Neural progenitor cell (in vitro differentiated cells): ENCODE measurements at regions not wholly inside any gene's neighbourhood (a gene's known extent, or its start where the extent isn't known, plus 50 kb on each side); places are given as distances from the start of the nearest gene placed in this dataset.

Source experiments
- DNase-seq: peaks from one replicate; pipeline ENCODE4 v3.0.0-alpha.2; 2016; ENCODE audit warnings: low spot score
- H2AFZ ChIP-seq: fragments of 200-600 bp; sonication (generic); replicated peaks from 2 replicates; pipeline ENCODE4 v1.6.1; 2016; ENCODE audit warnings: antibody characterized with exemption
- H3F3A ChIP-seq: fragments of 200-600 bp; sonication (generic); 2 replicates; pipeline ENCODE4 v1.6.1; 2016; ENCODE audit warnings: antibody characterized with exemption, low read depth
- H3K27ac ChIP-seq: fragments of 200-600 bp; sonication (generic); 2 replicates; pipeline ENCODE4 v1.5.1; 2016; ENCODE audit warnings: mild to moderate bottlenecking
- H3K27me3 ChIP-seq: fragments of 200-600 bp; sonication (generic); 2 replicates; pipeline ENCODE4 v1.6.1; 2016; ENCODE audit warnings: mild to moderate bottlenecking, moderate library complexity
- H3K36me3 ChIP-seq: fragments of 200-600 bp; sonication (generic); 2 replicates; pipeline ENCODE4 v1.5.1; 2016
- H3K4me1 ChIP-seq: fragments of 200-600 bp; sonication (generic); 2 replicates; pipeline ENCODE4 v1.6.1; 2016; ENCODE audit warnings: mixed run types
- H3K4me2 ChIP-seq: fragments of 200-600 bp; sonication (generic); 2 replicates; pipeline ENCODE4 v1.6.1; 2016
- H3K4me3 ChIP-seq: fragments of 200-600 bp; sonication (generic); 2 replicates; pipeline ENCODE4 v1.5.1; 2016
- H3K79me2 ChIP-seq: fragments of 200-600 bp; sonication (generic); 2 replicates; pipeline ENCODE4 v1.6.1; 2016; ENCODE audit warnings: low read depth
- H3K9ac ChIP-seq: fragments of 200-600 bp; sonication (generic); 2 replicates; pipeline ENCODE4 v1.6.1; 2016
- H3K9me3 ChIP-seq: fragments of 200-600 bp; sonication (generic); 2 replicates; pipeline ENCODE4 v1.5.1; 2016; ENCODE audit warnings: low read depth
- H4K20me1 ChIP-seq: fragments of 200-600 bp; sonication (generic); 2 replicates; pipeline ENCODE4 v1.6.1; 2016; ENCODE audit warnings: low read depth
- H3K27ac Mint-ChIP-seq: 3 replicates; pipeline ENCODE4 v1.8.0; 2021; ENCODE audit warnings: mixed read lengths
- H3K27me3 Mint-ChIP-seq: 2 replicates; pipeline ENCODE4 v1.8.0; 2022; ENCODE audit warnings: low read depth, mild to moderate bottlenecking, inconsistent platforms, moderate library complexity, mixed read lengths; ENCODE audit not compliant: insufficient read depth
- H3K36me3 Mint-ChIP-seq: 3 replicates; pipeline ENCODE4 v1.8.0; 2021; ENCODE audit warnings: mixed read lengths
- H3K4me1 Mint-ChIP-seq: 3 replicates; pipeline ENCODE4 v1.8.0; 2021; ENCODE audit warnings: mixed read lengths
- H3K4me3 Mint-ChIP-seq: 3 replicates; pipeline ENCODE4 v1.8.0; 2021; ENCODE audit warnings: mild to moderate bottlenecking, moderate library complexity, mixed read lengths
- H3K9me3 Mint-ChIP-seq: 3 replicates; pipeline ENCODE4 v1.8.0; 2020; ENCODE audit warnings: mixed read lengths
- CTCF ChIP-seq: fragments of 200-600 bp; sonication (generic); IDR thresholded peaks from 2 replicates; pipeline ENCODE4 v1.5.1; 2017; ENCODE audit warnings: antibody characterized with exemption, mild to moderate bottlenecking
- EZH2 ChIP-seq: fragments of 200-600 bp; sonication (generic); IDR thresholded peaks from 2 replicates; pipeline ENCODE4 v1.6.1; 2017; ENCODE audit warnings: antibody characterized with exemption, mild to moderate bottlenecking, moderate library complexity
- EZH2phosphoT487 ChIP-seq: fragments of 200-600 bp; sonication (generic); IDR thresholded peaks from 2 replicates; pipeline ENCODE4 v1.6.1; 2017; ENCODE audit warnings: antibody characterized with exemption

GRCh38 chr2:142670362-142670761 is 207.1 kb upstream of the KYNU start:
- H3K9me3 ChIP-seq = no peaks in the 10 kb centered on the region
- H3K4me3 Mint-ChIP-seq = no peak overlapping the region
- peaks cover 4% of the 10 kb centered on the region for H3K4me1 ChIP-seq
- DNase-seq = no peak
- no peak overlapping the region for H3K27ac Mint-ChIP-seq
- TF ChIP-seq EZH2 (no peak), EZH2phosphoT487 (no peak)
- H3K9me3 Mint-ChIP-seq = no peaks in the 10 kb centered on the region
- no peak overlapping the region for H3K27ac ChIP-seq
- no peaks in the 10 kb centered on the region for H3K27me3 ChIP-seq
- H3K27me3 Mint-ChIP-seq = peaks cover 2% of the 10 kb centered on the region
- H3K4me2 ChIP-seq = no peak overlapping the region
- no peaks in the 10 kb centered on the region for H3K36me3 Mint-ChIP-seq
- H3F3A ChIP-seq = no peaks in the 10 kb centered on the region
- no peak overlapping the region for H2AFZ ChIP-seq
- no peaks in the 10 kb centered on the region for H3K79me2 ChIP-seq
- no peak overlapping the region for H3K9ac ChIP-seq
- H3K4me3 ChIP-seq = no peak overlapping the region
- no peaks in the 10 kb centered on the region for H3K36me3 ChIP-seq
- H4K20me1 ChIP-seq = no peaks in the 10 kb centered on the region
- peaks cover 5% of the 10 kb centered on the region for H3K4me1 Mint-ChIP-seq

GRCh38 chr2:142668420-142668819 is 209.0 kb upstream of the KYNU start:
- TF ChIP-seq CTCF = no peak
- no peak for TF ChIP-seq EZH2
- no peak for TF ChIP-seq EZH2phosphoT487
- Mint-ChIP-seq H3K4me1 (peaks cover under 1% of the 10 kb centered on the region), H3K4me3 (no peak overlapping the region), H3K36me3 (no peaks in the 10 kb centered on the region), H3K27ac (no peak overlapping the region), H3K9me3 (no peaks in the 10 kb centered on the region), H3K27me3 (peaks cover under 1% of the 10 kb centered on the region)
- H3K4me1 ChIP-seq = no peaks in the 10 kb centered on the region
- no peak overlapping the region for H3K4me2 ChIP-seq
- no peaks in the 10 kb centered on the region for H3K36me3 ChIP-seq
- no peak for DNase-seq
- no peaks in the 10 kb centered on the region for H4K20me1 ChIP-seq
- no peak overlapping the region for H3K4me3 ChIP-seq
- H3K27me3 ChIP-seq = no peaks in the 10 kb centered on the region
- no peak overlapping the region for H3K9ac ChIP-seq
- H3K27ac ChIP-seq = no peak overlapping the region
- H3K9me3 ChIP-seq = no peaks in the 10 kb centered on the region
- H2AFZ ChIP-seq = no peak overlapping the region
- no peaks in the 10 kb centered on the region for H3K79me2 ChIP-seq
- H3F3A ChIP-seq = no peaks in the 10 kb centered on the region

GRCh38 chr2:142665241-142665640 is 212.2 kb upstream of the KYNU start:
- TF ChIP-seq EZH2 (no peak), CTCF (no peak), EZH2phosphoT487 (no peak)

GRCh38 chr2:142650601-142651000 is 226.9 kb upstream of the KYNU start:
- Histone ChIP-seq H3K4me3 (no peak overlapping the region), H3K27me3 (no peaks in the 10 kb centered on the region), H3K27ac (no peak overlapping the region), H3K4me2 (no peak overlapping the region), H3K4me1 (no peaks in the 10 kb centered on the region), H3F3A (no peaks in the 10 kb centered on the region), H3K9me3 (no peaks in the 10 kb centered on the region), H3K36me3 (no peaks in the 10 kb centered on the region), H4K20me1 (no peaks in the 10 kb centered on the region), H2AFZ (no peak overlapping the region), H3K9ac (no peak overlapping the region), H3K79me2 (no peaks in the 10 kb centered on the region)
- H3K27ac Mint-ChIP-seq = no peak overlapping the region
- no peaks in the 10 kb centered on the region for H3K36me3 Mint-ChIP-seq
- no peaks in the 10 kb centered on the region for H3K27me3 Mint-ChIP-seq
- no peak for TF ChIP-seq CTCF
- TF ChIP-seq EZH2 = no peak
- no peak for TF ChIP-seq EZH2phosphoT487
- H3K4me1 Mint-ChIP-seq = no peaks in the 10 kb centered on the region
- H3K9me3 Mint-ChIP-seq = peaks cover 9% of the 10 kb centered on the region
- no peak for DNase-seq
- H3K4me3 Mint-ChIP-seq = no peak overlapping the region

More at GRCh38 chr2:142665241-142665640, 212.2 kb upstream of the KYNU start:
- no peaks in the 10 kb centered on the region for H3K79me2 ChIP-seq
- H4K20me1 ChIP-seq = no peaks in the 10 kb centered on the region
- no peaks in the 10 kb centered on the region for H3K36me3 Mint-ChIP-seq
- no peak overlapping the region for H3K4me3 ChIP-seq
- no peaks in the 10 kb centered on the region for H3F3A ChIP-seq
- H3K27me3 ChIP-seq = no peaks in the 10 kb centered on the region
- H3K4me1 ChIP-seq = no peaks in the 10 kb centered on the region
- no peak overlapping the region for H3K27ac ChIP-seq
- H3K4me1 Mint-ChIP-seq = no peaks in the 10 kb centered on the region
- H3K36me3 ChIP-seq = no peaks in the 10 kb centered on the region
- H3K9me3 ChIP-seq = no peaks in the 10 kb centered on the region
- H3K9ac ChIP-seq = no peak overlapping the region
- no peak overlapping the region for H3K4me2 ChIP-seq
- H3K27me3 Mint-ChIP-seq = no peaks in the 10 kb centered on the region
- H3K9me3 Mint-ChIP-seq = no peaks in the 10 kb centered on the region
- H3K4me3 Mint-ChIP-seq = no peak overlapping the region
- no peak overlapping the region for H2AFZ ChIP-seq
- no peak for DNase-seq
- H3K27ac Mint-ChIP-seq = no peak overlapping the region
